Spinal cord (tissue), 9 donors: ENCODE measurements at regions not wholly inside any gene's neighbourhood (a gene's known extent, or its start where the extent isn't known, plus 50 kb on each side); places are given as distances from the start of the nearest gene placed in this dataset.
A peak's percentile ranks its signal among the peaks of the same experiment; 100 is the strongest.

Source experiments
- DNase-seq, 6 donors: peaks; one replicate each; pipeline versions ENCODE4 v3.0.0 to v3.0.0-alpha.2; 2013 to 2015; ENCODE audit warnings: low spot score in 6 of 6, low read depth in 4 of 6
- H3K27ac ChIP-seq: one replicate; pipeline ENCODE4 v1.5.1; 2013; ENCODE audit warnings: low read depth, low read length, control low read depth
- H3K27me3 ChIP-seq: one replicate; pipeline ENCODE4 v1.6.1; 2013; ENCODE audit warnings: low read length; ENCODE audit not compliant: control insufficient read depth, insufficient read depth
- H3K36me3 ChIP-seq: one replicate; pipeline ENCODE4 v1.6.1; 2013; ENCODE audit warnings: low read length; ENCODE audit not compliant: control insufficient read depth, insufficient read depth
- H3K4me1 ChIP-seq: one replicate; pipeline ENCODE4 v1.6.1; 2013; ENCODE audit warnings: low read length; ENCODE audit not compliant: control insufficient read depth, insufficient read depth
- H3K4me3 ChIP-seq: one replicate; pipeline ENCODE4 v1.5.1; 2013; ENCODE audit warnings: low read depth, low read length, control low read depth
- H3K9me3 ChIP-seq: one replicate; pipeline ENCODE4 v1.6.1; 2013; ENCODE audit warnings: low read length; ENCODE audit not compliant: control insufficient read depth, insufficient read depth
- whole genome bisulfite sequencing: methylation state at CpG from one replicate; pipeline ENCODE4 v1.1.5; 2013; ENCODE audit warnings: missing lambda C conversion rate; ENCODE audit not compliant: insufficient coverage; 5-methylcytosine and 5-hydroxymethylcytosine counted together
- donor health status: healthy.

- no peaks in the 10 kb centered on the region for H3K27me3 ChIP-seq
- 86% methylated on average over 9 of the region's 12 CpGs for WGBS
- H3K9me3 ChIP-seq, result no peaks in the 10 kb centered on the region
- no peak for DNase-seq
- no peak overlapping the region for H3K4me3 ChIP-seq
- H3K36me3 ChIP-seq, result no peaks in the 10 kb centered on the region
- H3K4me1 ChIP-seq, result no peaks in the 10 kb centered on the region
- H3K27ac ChIP-seq, result no peak overlapping the region
These were observed 797.2 kb downstream of the EFNA5 start for GRCh38 chr5:106873568-106873967.

DNA sequence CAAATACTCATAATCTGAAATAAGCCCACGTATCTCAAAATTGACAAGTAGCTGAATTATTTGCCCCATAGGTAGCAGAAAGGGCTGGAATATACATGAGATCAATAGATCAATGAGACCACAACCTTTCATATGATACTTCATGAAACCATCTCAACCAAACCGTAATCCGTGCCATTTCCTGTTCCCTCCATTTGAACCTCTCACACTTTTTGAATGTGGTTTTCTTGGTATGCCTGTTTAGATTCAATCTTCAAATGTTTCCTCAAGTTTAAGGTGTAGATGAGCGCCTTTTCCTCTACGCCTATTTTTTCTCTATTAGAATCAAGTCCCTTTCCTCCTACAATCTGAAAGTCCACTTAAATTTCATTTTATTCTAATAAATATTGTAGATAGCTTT lies 805.5 kb downstream of the EFNA5 start:
- H3K27me3 ChIP-seq, result no peaks in the 10 kb centered on the region
- H3K4me3 ChIP-seq, result no peak overlapping the region
- H3K27ac ChIP-seq, result no peak overlapping the region
- no peaks in the 10 kb centered on the region for H3K9me3 ChIP-seq
- no peaks in the 10 kb centered on the region for H3K36me3 ChIP-seq
- WGBS, result no CpG with 5 or more reads among the region's 5 CpGs
- no peak for DNase-seq
- no peaks in the 10 kb centered on the region for H3K4me1 ChIP-seq

GRCh38 chr5:106862450-106863193 lies 808.1 kb downstream of the EFNA5 start:
- H3K4me1 ChIP-seq, result no peaks in the 10 kb centered on the region
- no peaks in the 10 kb centered on the region for H3K27me3 ChIP-seq
- no CpG with 5 or more reads among the region's 3 CpGs for WGBS
- H3K27ac ChIP-seq, result no peak overlapping the region
- H3K4me3 ChIP-seq, result no peak overlapping the region
- H3K36me3 ChIP-seq, result no peaks in the 10 kb centered on the region
- no peaks in the 10 kb centered on the region for H3K9me3 ChIP-seq
- no peak for DNase-seq

DNA sequence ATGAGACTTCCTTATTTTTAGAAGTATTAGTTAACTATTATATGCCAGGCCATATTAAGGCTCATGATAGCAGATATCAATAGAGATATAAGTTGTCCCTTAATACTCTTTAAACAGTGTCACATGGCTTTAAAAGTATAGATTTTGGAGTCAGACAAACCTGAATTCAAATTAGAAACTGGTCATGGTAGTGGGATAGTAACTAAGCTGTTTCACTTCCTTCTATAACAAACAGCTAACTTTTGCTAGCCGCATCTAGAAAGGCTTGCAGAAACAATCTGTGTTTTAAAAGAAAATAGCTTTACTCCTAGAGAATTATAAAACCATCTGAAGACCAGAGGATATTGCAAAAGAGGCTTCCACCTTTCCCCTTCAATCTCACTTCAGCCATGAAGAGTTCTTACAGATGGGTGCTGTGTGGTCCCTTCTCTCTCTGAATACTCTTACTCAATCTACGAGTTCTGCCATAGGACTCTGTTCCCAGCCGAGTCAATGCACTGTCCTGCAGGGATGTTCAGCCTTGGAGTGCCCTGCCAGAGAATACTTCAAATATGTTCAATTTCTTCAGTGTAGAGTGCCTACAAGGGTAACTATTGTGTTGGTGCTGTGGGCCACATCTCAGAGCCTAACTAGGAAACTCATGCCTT lies 810.2 kb downstream of the EFNA5 start:
- Histone ChIP-seq H3K4me1 (no peaks in the 10 kb centered on the region), H3K4me3 (no peak overlapping the region), H3K27ac (no peak overlapping the region), H3K36me3 (no peaks in the 10 kb centered on the region), H3K9me3 (no peaks in the 10 kb centered on the region), H3K27me3 (no peaks in the 10 kb centered on the region)
- DNase-seq, result no peak
- no CpG with 5 or more reads among the region's 3 CpGs for WGBS

- no peak for DNase-seq
- Histone ChIP-seq H3K27me3 (no peaks in the 10 kb centered on the region), H3K27ac (no peak overlapping the region), H3K36me3 (no peaks in the 10 kb centered on the region), H3K9me3 (peaks cover 3% of the 10 kb centered on the region), H3K4me1 (no peaks in the 10 kb centered on the region), H3K4me3 (no peak overlapping the region)
- no CpG with 5 or more reads among the region's 2 CpGs for WGBS
These were observed 812.1 kb downstream of the EFNA5 start for GRCh38 chr5:106858616-106859015.

DNA sequence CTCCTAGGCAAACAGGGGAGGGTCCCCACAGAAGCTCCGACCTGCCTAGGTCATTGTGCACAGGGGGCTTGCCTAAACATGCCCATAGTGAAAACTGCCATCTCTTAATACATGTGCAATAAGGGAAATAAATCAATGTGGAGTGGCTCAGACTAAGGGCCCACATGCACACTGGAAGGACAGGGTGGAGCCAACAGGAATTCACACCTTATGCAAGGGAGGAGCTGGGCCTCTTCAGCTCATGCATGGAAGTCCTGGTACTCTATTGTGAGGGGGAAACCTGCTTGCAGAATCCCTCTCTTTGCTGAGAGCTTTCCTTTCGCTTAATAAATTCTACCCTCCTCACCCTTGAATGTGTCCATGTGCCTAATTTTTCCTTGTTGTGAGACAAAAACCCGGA lies 815.8 kb downstream of the EFNA5 start:
- WGBS, result no CpG with 5 or more reads among the region's 3 CpGs
- Histone ChIP-seq H3K9me3 (peaks cover 3% of the 10 kb centered on the region), H3K27ac (no peak overlapping the region), H3K36me3 (no peaks in the 10 kb centered on the region), H3K4me1 (no peaks in the 10 kb centered on the region), H3K27me3 (no peaks in the 10 kb centered on the region), H3K4me3 (no peak overlapping the region)
- no peak for DNase-seq

DNA sequence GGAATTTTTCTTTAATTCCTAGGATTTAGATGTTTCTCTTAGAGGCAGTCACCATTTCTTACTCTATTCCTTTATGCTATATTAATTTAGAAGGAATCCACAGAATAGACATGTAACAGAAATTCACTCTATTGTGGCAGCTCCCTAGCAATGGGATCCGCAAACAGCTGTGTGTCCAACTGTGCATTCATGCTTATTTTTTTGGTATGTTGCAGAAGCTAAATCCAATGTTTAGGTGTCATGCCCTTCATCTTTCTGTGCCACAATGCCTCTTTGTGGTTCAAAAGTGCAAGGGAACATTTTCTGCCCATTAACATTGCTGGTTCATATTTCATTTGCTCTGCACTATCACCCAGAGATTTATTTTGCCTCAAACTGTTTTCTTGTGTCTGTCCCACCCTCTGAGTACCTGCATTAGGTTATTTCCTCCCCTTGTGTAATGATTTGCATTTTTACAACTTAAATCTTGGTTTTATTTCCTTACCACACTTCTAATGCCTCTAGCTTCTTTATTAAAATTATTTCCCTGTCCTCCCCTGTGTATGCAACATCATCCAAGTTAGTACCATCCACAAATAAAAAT lies 816.5 kb downstream of the EFNA5 start:
- WGBS, result no CpG with 5 or more reads among the region's 1 CpG
- DNase-seq, result peak in 2 of 6 donors; percentile 2 to 61

GRCh38 chr5:106853266-106853665 lies 817.5 kb downstream of the EFNA5 start:
- no peak overlapping the region for H3K27ac ChIP-seq

More for the DNA sequence above, 816.5 kb downstream of the EFNA5 start:
- Histone ChIP-seq H3K27me3 (no peaks in the 10 kb centered on the region), H3K4me3 (no peak overlapping the region), H3K36me3 (no peaks in the 10 kb centered on the region), H3K9me3 (peaks cover 3% of the 10 kb centered on the region), H3K4me1 (no peaks in the 10 kb centered on the region), H3K27ac (no peak overlapping the region)

GRCh38 chr5:106849266-106849665 lies 821.5 kb downstream of the EFNA5 start:
- 83% methylated on average over 3 of the region's 3 CpGs for WGBS
- H3K9me3 ChIP-seq, result no peaks in the 10 kb centered on the region
- no peak overlapping the region for H3K27ac ChIP-seq
- H3K36me3 ChIP-seq, result no peaks in the 10 kb centered on the region
- no peak overlapping the region for H3K4me3 ChIP-seq
- H3K27me3 ChIP-seq, result no peaks in the 10 kb centered on the region
- no peak for DNase-seq
- H3K4me1 ChIP-seq, result no peaks in the 10 kb centered on the region

More at GRCh38 chr5:106853266-106853665, 817.5 kb downstream of the EFNA5 start:
- DNase-seq, result no peak
- Histone ChIP-seq H3K36me3 (no peaks in the 10 kb centered on the region), H3K27me3 (no peaks in the 10 kb centered on the region), H3K9me3 (peaks cover 3% of the 10 kb centered on the region), H3K4me3 (no peak overlapping the region), H3K4me1 (no peaks in the 10 kb centered on the region)
- WGBS, result no CpG with 5 or more reads among the region's 4 CpGs
